Spinal cord (tissue), 9 donors: ENCODE measurements at regions not wholly inside any gene's neighbourhood (a gene's known extent, or its start where the extent isn't known, plus 50 kb on each side); places are given as distances from the start of the nearest gene placed in this dataset.

ENCODE experiments used
- DNase-seq, 6 donors: peaks; one replicate each; pipeline versions ENCODE4 v3.0.0 to v3.0.0-alpha.2; 2013 to 2015; ENCODE audit warnings: low spot score in 6 of 6, low read depth in 4 of 6
- H3K27ac ChIP-seq: one replicate; pipeline ENCODE4 v1.5.1; 2013; ENCODE audit warnings: low read depth, low read length, control low read depth
- H3K27me3 ChIP-seq: one replicate; pipeline ENCODE4 v1.6.1; 2013; ENCODE audit warnings: low read length; ENCODE audit not compliant: control insufficient read depth, insufficient read depth
- H3K36me3 ChIP-seq: one replicate; pipeline ENCODE4 v1.6.1; 2013; ENCODE audit warnings: low read length; ENCODE audit not compliant: control insufficient read depth, insufficient read depth
- H3K4me1 ChIP-seq: one replicate; pipeline ENCODE4 v1.6.1; 2013; ENCODE audit warnings: low read length; ENCODE audit not compliant: control insufficient read depth, insufficient read depth
- H3K4me3 ChIP-seq: one replicate; pipeline ENCODE4 v1.5.1; 2013; ENCODE audit warnings: low read depth, low read length, control low read depth
- H3K9me3 ChIP-seq: one replicate; pipeline ENCODE4 v1.6.1; 2013; ENCODE audit warnings: low read length; ENCODE audit not compliant: control insufficient read depth, insufficient read depth
- WGBS: methylation state at CpG from one replicate; pipeline ENCODE4 v1.1.5; 2013; ENCODE audit warnings: missing lambda C conversion rate; ENCODE audit not compliant: insufficient coverage; 5-methylcytosine and 5-hydroxymethylcytosine counted together
- donor health status: healthy.

DNA sequence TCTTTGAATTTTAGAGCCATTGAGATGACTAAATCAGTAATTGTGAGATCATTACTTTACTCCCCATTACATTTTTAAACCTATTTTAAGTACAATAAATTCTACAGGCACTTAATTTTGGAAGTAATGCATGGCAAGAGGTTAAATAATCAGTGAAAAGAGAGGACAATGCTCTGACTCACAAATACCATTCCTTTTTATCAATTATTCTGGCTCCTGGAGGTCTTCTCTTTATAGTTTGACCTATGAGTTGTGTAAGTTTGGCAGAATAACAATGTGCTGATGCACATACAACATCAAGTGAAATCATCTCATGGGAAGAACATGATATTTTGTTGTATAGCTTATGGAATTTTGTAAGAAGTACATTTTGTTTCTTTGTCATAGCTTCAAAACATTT lies 166.7 kb downstream of the TMTC3 start:
- H3K4me3 ChIP-seq: no peak overlapping the region
- no peaks in the 10 kb centered on the region for H3K9me3 ChIP-seq
- DNase-seq: no peak
- H3K27me3 ChIP-seq: no peaks in the 10 kb centered on the region
- H3K36me3 ChIP-seq: no peaks in the 10 kb centered on the region
- no peak overlapping the region for H3K27ac ChIP-seq
- no peaks in the 10 kb centered on the region for H3K4me1 ChIP-seq

DNA sequence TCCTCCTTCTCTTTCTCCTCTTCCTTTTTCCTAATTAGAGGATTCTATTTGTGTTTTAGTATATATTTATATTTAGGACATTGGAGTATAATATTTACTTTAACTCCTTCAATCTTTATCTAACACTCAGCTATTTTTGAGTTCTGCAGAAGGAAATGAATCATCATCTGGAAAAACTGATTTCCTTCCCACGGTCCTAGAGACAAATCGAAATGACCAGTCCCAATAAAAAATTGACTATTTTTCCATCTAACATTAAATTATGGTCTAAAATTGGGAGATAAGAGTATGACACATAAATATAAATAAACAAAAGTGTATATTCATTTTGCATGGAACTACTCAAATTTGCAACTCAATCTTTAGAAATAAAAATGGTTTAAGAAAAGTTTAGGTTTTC lies 167.4 kb downstream of the TMTC3 start:
- Histone ChIP-seq H3K4me3 (no peak overlapping the region), H3K36me3 (no peaks in the 10 kb centered on the region), H3K27ac (no peak overlapping the region), H3K27me3 (no peaks in the 10 kb centered on the region), H3K4me1 (no peaks in the 10 kb centered on the region), H3K9me3 (no peaks in the 10 kb centered on the region)
- WGBS: no CpG with 5 or more reads among the region's 2 CpGs
- DNase-seq: no peak

DNA sequence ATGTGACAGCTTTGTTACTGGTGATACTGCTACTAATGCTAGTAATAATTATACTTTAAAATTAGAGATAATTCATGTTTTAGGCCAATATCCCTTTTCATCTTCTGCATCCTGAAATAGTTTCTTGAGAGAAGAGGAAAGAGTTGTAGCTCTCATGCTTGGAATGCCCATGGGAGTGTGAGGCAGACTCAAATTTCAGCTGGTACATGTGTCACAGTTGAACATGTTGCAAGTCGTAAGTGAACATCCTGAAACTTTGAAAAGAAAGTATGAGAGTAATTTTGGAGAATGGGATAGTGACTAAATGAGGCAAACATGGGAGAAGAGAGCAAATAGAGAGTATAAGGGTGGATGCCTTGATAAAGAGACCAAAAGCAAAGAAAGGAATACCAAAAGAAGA lies 168.0 kb downstream of the TMTC3 start:
- Histone ChIP-seq H3K27ac (no peak overlapping the region), H3K4me1 (no peaks in the 10 kb centered on the region), H3K9me3 (no peaks in the 10 kb centered on the region), H3K4me3 (no peak overlapping the region), H3K27me3 (no peaks in the 10 kb centered on the region), H3K36me3 (no peaks in the 10 kb centered on the region)
- DNase-seq: no peak
- 64% methylated on average over 1 of the region's 1 CpG for WGBS

DNA sequence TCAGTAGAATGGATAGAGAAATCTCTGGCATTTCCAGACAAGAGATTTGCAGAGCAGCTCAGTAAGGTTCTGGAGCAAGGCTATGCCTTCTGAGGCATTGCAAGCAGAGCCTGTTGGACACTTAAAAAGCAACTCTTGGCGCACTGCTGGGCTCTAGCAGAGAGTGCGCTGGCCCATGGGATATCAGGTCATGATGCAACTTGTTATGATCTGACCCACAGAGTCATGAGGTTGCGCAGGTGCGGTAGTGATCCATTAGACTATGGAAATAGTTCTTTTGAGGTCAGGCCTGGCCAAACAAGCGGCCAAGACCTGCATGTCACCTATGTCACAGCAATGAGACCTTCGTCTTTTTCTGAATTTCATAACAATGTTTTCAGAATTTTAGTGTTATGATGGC lies 168.6 kb downstream of the TMTC3 start:
- no peak overlapping the region for H3K27ac ChIP-seq
- H3K4me1 ChIP-seq: no peaks in the 10 kb centered on the region
- no peaks in the 10 kb centered on the region for H3K9me3 ChIP-seq
- H3K36me3 ChIP-seq: no peaks in the 10 kb centered on the region
- H3K27me3 ChIP-seq: no peaks in the 10 kb centered on the region
- 89% methylated on average over 6 of the region's 6 CpGs for WGBS
- no peak for DNase-seq
- no peak overlapping the region for H3K4me3 ChIP-seq

DNA sequence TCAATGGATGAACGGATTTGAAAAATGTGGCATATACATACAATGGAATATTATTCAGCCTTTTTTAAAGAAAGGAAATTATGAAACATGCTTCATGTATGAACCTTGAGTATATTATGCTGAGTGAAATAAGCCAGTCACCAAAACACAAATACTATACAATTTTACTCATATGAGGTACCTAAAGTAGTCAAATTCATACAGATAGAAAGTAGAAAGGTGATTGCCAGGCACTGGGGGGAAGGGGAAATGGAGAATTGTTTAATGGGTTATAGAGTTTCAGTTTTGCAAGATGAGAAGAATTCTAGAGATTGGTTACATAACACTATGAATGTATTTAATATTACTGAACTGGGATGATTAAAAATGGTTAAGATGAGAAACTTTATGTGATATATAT lies 171.4 kb downstream of the TMTC3 start:
- Histone ChIP-seq H3K27me3 (no peaks in the 10 kb centered on the region), H3K36me3 (no peaks in the 10 kb centered on the region), H3K4me1 (no peaks in the 10 kb centered on the region), H3K9me3 (no peaks in the 10 kb centered on the region), H3K4me3 (no peak overlapping the region), H3K27ac (no peak overlapping the region)
- WGBS: no CpG with 5 or more reads among the region's 1 CpG
- no peak for DNase-seq

DNA sequence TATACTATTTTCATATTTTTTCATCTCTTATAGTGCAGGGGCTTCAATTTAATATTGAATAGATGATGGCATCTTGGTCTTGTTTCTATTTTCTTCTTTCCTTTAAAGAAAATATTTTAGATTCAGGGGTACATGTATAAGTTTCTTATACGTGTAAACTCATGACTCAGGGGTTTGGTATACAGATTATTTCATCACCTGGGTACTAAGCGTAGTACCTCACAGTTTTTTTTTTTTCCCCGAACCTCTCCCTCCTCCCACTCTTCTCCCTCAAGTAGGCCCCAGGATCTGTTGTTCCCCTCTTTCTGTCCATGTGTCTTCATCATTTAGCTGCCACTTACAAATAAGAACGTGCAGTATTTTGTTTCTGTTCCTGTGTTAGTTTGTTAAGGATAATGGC lies 172.6 kb downstream of the TMTC3 start:
- Histone ChIP-seq H3K36me3 (no peaks in the 10 kb centered on the region), H3K9me3 (no peaks in the 10 kb centered on the region), H3K4me1 (no peaks in the 10 kb centered on the region), H3K4me3 (no peak overlapping the region), H3K27me3 (no peaks in the 10 kb centered on the region), H3K27ac (no peak overlapping the region)
- WGBS: 90% methylated on average over 2 of the region's 4 CpGs
- no peak for DNase-seq

DNA sequence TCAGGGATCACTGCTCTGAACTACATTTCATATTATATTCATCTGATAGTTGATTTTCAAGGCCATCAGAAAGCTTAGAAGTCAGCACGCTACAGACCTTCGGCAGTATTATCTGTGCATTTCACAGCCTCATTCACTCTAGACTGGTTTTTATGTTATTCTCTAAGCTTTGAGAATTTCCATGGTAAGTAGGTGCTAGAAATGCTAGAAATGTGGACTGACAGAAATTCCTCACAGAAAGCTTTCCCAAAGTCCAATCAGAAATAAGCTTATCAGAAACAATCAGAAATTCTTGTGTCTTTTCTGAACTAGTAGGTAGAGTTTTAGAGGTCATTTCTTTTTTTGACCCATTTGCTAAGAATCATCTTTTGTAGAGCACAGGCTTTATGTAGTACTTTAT lies 176.6 kb downstream of the TMTC3 start:
- no peaks in the 10 kb centered on the region for H3K27me3 ChIP-seq
- H3K4me3 ChIP-seq: no peak overlapping the region
- H3K27ac ChIP-seq: no peak overlapping the region
- no CpG with 5 or more reads among the region's 2 CpGs for WGBS
- H3K36me3 ChIP-seq: no peaks in the 10 kb centered on the region
- H3K9me3 ChIP-seq: no peaks in the 10 kb centered on the region
- no peak for DNase-seq
- no peaks in the 10 kb centered on the region for H3K4me1 ChIP-seq

DNA sequence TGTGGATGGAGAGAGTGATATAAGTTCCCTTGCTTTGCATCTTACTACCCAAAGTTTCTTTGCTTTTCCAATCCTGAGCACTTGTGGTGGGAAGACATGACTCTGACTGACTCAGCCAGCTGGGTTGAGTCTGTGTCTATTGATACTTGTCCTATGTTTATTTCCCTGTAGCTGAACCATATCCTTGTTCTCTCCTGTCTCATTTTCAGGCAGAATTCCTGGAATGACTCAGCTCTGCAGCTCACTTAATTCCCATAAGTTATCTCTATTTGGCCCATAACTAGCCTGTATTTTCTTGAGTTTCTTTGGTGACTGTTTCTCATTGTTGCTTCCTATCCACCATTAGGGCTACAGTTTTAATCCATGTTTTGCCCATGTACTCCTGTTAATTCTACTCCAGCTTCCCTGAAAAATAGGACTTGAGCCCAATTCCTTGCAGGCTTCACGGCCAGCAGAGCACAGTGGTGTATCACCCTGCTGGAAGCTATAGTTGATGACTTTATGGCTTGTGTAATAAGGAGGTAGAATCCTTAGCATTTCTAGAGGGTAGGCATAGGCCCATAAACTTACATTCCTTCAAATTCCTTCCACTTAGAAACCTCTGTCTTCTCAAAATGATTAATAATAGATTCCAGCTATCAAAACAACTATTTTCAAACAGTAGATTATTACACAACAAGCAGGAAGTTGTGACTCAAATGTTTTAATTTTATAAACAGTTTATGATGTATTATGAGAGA lies 183.1 kb downstream of the TMTC3 start:
- WGBS: no CpG with 5 or more reads among the region's 1 CpG
- Histone ChIP-seq H3K27ac (no peak overlapping the region), H3K4me1 (no peaks in the 10 kb centered on the region), H3K4me3 (no peak overlapping the region), H3K27me3 (no peaks in the 10 kb centered on the region), H3K9me3 (no peaks in the 10 kb centered on the region), H3K36me3 (no peaks in the 10 kb centered on the region)
- DNase-seq: no peak

DNA sequence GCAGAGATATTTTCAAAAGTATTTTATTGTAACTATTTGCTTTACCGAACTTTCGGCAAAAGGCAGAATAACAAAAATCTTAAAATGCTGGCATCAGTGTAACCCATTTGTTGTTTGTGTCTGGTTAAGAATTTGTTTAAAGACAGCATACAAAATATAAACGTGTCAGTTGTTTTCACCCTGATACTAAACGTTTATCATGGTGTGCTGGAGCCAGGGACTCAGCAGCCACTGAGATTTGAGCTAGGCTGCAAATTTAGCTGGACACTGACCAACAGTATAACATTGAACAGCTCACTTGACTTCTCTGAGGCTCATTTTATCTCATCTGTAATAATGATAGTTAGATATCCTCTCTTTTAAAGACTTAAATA lies 183.7 kb downstream of the TMTC3 start:
- H3K27ac ChIP-seq: no peak overlapping the region

DNA sequence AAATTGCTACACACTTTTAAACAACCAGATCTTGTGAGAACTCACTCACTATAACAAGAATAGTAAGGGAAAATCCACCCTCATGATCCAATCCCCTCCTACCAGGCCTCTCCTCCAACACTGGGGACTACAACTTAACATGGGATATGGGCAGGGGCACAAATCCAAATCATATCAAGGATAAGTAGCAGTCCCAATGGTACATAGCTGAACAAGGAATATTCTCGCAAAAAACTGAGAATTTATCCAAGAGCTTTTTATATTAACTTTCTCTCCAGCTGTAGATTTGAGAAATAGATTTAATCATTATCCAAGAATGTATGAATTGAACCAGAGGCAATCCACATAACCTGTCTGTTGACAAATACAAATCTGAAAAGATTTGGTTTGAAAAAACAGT lies 185.2 kb downstream of the TMTC3 start:
- Histone ChIP-seq H3K4me1 (no peaks in the 10 kb centered on the region), H3K9me3 (no peaks in the 10 kb centered on the region), H3K36me3 (no peaks in the 10 kb centered on the region), H3K4me3 (no peak overlapping the region), H3K27ac (no peak overlapping the region), H3K27me3 (no peaks in the 10 kb centered on the region)
- no CpG with 5 or more reads among the region's 1 CpG for WGBS
- no peak for DNase-seq

More for the DNA sequence above, 183.7 kb downstream of the TMTC3 start:
- H3K4me1 ChIP-seq: no peaks in the 10 kb centered on the region
- DNase-seq: no peak
- H3K9me3 ChIP-seq: no peaks in the 10 kb centered on the region
- no peak overlapping the region for H3K4me3 ChIP-seq
- H3K27me3 ChIP-seq: no peaks in the 10 kb centered on the region
- 67% methylated on average over 1 of the region's 4 CpGs for WGBS
- H3K36me3 ChIP-seq: no peaks in the 10 kb centered on the region
